Sigmoid colon (tissue), 6 donors: ENCODE measurements at regions not wholly inside any gene's neighbourhood (a gene's known extent, or its start where the extent isn't known, plus 50 kb on each side); places are given as distances from the start of the nearest gene placed in this dataset.

Experiments
- DNase-seq: peaks from one replicate; pipeline ENCODE4 v3.0.0-alpha.2; 2019
- H3K27ac ChIP-seq, 4 donors: fragments of 200-600 bp; sonication (generic); one replicate each; pipeline ENCODE4 v1.5.1; 2016 to 2019; ENCODE audit warnings: mild to moderate bottlenecking in 1 of 4
- H3K27me3 ChIP-seq, 3 donors: fragments of 200-600 bp; sonication (generic); one replicate each; pipeline ENCODE4 v1.5.1; 2019; ENCODE audit warnings: mild to moderate bottlenecking in 1 of 3
- H3K36me3 ChIP-seq, 4 donors: fragments of 200-600 bp; sonication (generic); one replicate each; pipeline ENCODE4 v1.5.1; 2016 to 2019
- H3K4me1 ChIP-seq, 4 donors: fragments of 200-600 bp; sonication (generic); one replicate each; pipeline ENCODE4 v1.5.1; 2017 to 2019
- H3K4me3 ChIP-seq, 4 donors: fragments of 200-600 bp; sonication (generic); one replicate each; pipeline ENCODE4 v1.5.1; 2017 to 2019; ENCODE audit warnings: mild to moderate bottlenecking in 2 of 4, moderate library complexity in 1 of 4
- H3K9me3 ChIP-seq, 4 donors: fragments of 200-600 bp in 3 of 4; sonication (generic) in 3 of 4; one replicate each; pipeline versions ENCODE4 v1.5.1 to v1.6.1; 2013 to 2019
- EP300 ChIP-seq, 4 donors: sonication (generic); formaldehyde crosslinking; IDR thresholded peaks; one replicate each; pipeline ENCODE4 v1.6.1; 2017; ENCODE audit warnings: antibody characterized with exemption in 4 of 4
- POLR2A ChIP-seq, 2 donors: fragments of 450-650 bp; IDR thresholded peaks; one replicate each; pipeline ENCODE4 v1.6.1; 2016; ENCODE audit warnings: antibody characterized with exemption in 2 of 2, mild to moderate bottlenecking in 2 of 2, moderate library complexity in 2 of 2
- POLR2AphosphoS5 ChIP-seq, 4 donors: sonication (generic); formaldehyde crosslinking; IDR thresholded peaks; one replicate each; pipeline ENCODE4 v1.6.1; 2017; ENCODE audit warnings: antibody characterized with exemption in 4 of 4
- WGBS, 2 donors: extraction: QIAGEN DNeasy Blood & Tissue Kit; methylation state at CpG; one replicate each; pipeline ENCODE4 v1.1.7; 2013; 5-methylcytosine and 5-hydroxymethylcytosine counted together
- intact Hi-C: fragments of 100-400 bp; cut with DNase I; formaldehyde crosslinking; loops from one replicate; pipeline ENCODE4 v1.15.1; 2023
- TF ChIP-seq, protein P1 (sequence below), 4 experiments: fragments of 450-650 bp in 3 of 4; fragments of 200-600 bp in 1 of 4; IDR thresholded peaks; one replicate each; pipeline ENCODE4 v1.5.1; 2016 to 2019; ENCODE audit warnings: antibody characterized with exemption in 4 of 4, mild to moderate bottlenecking in 3 of 4, moderate library complexity in 2 of 4
- donor health status: healthy with polysubstance abuse.
- donor health status: healthy.

- Histone ChIP-seq H3K9me3 (no peaks in the 10 kb centered on the region), H3K4me1 (peaks cover 0 to 6% (median 2%) of the 10 kb centered on the region in 4 donors), H3K36me3 (no peaks in the 10 kb centered on the region), H3K4me3 (no peak overlapping the region), H3K27me3 (no peaks in the 10 kb centered on the region), H3K27ac (no peak overlapping the region)
- intact Hi-C loops, result no loop called here
- no peak for DNase-seq
- WGBS, 2 donors, result 94 to 95% methylated on average over 1 of the region's 1 CpG
- TF ChIP-seq EP300 (IDR thresholded peaks at IDR 0.05), result no peak
- TF ChIP-seq POLR2AphosphoS5 (IDR thresholded peaks at IDR 0.05), result no peak
- TF ChIP-seq, protein P1, sequence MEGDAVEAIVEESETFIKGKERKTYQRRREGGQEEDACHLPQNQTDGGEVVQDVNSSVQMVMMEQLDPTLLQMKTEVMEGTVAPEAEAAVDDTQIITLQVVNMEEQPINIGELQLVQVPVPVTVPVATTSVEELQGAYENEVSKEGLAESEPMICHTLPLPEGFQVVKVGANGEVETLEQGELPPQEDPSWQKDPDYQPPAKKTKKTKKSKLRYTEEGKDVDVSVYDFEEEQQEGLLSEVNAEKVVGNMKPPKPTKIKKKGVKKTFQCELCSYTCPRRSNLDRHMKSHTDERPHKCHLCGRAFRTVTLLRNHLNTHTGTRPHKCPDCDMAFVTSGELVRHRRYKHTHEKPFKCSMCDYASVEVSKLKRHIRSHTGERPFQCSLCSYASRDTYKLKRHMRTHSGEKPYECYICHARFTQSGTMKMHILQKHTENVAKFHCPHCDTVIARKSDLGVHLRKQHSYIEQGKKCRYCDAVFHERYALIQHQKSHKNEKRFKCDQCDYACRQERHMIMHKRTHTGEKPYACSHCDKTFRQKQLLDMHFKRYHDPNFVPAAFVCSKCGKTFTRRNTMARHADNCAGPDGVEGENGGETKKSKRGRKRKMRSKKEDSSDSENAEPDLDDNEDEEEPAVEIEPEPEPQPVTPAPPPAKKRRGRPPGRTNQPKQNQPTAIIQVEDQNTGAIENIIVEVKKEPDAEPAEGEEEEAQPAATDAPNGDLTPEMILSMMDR (IDR thresholded peaks at IDR 0.05), result no peak
- no peak for TF ChIP-seq POLR2A (IDR thresholded peaks at IDR 0.05)
Observed at GRCh38 chr9:7341571-7341970, 458.0 kb downstream of the DMAC1 start.

GRCh38 chr9:7340451-7340850 is 459.1 kb downstream of the DMAC1 start:
- WGBS, 2 donors, result 75 to 77% methylated on average over 2 of the region's 2 CpGs
- H3K9me3 ChIP-seq, result no peaks in the 10 kb centered on the region
- no peak for DNase-seq
- peaks cover 0 to 6% (median 2%) of the 10 kb centered on the region in 4 donors for H3K4me1 ChIP-seq
- intact Hi-C loops, result no loop called here
- H3K36me3 ChIP-seq, result no peaks in the 10 kb centered on the region
- H3K27ac ChIP-seq, result no peak overlapping the region
- TF ChIP-seq EP300 (IDR thresholded peaks at IDR 0.05), result no peak
- no peak for TF ChIP-seq POLR2AphosphoS5 (IDR thresholded peaks at IDR 0.05)
- H3K4me3 ChIP-seq, result no peak overlapping the region
- no peaks in the 10 kb centered on the region for H3K27me3 ChIP-seq

- H3K27ac ChIP-seq, result no peak overlapping the region
- H3K36me3 ChIP-seq, result no peaks in the 10 kb centered on the region
- H3K4me1 ChIP-seq, result peaks cover 0 to 6% (median 2%) of the 10 kb centered on the region in 4 donors
- H3K9me3 ChIP-seq, result no peaks in the 10 kb centered on the region
- TF ChIP-seq POLR2AphosphoS5 (IDR thresholded peaks at IDR 0.05) (no peak), EP300 (IDR thresholded peaks at IDR 0.05) (no peak), POLR2A (IDR thresholded peaks at IDR 0.05) (no peak)
- TF ChIP-seq, protein P1 (IDR thresholded peaks at IDR 0.05), result no peak
- H3K27me3 ChIP-seq, result no peaks in the 10 kb centered on the region
- no peak for DNase-seq
- 84 to 87% methylated on average over 6 of the region's 6 CpGs for WGBS, 2 donors
- H3K4me3 ChIP-seq, result no peak overlapping the region
- intact Hi-C loops, result no loop called here
Observed at GRCh38 chr9:7338586-7339281, 460.8 kb downstream of the DMAC1 start.

GRCh38 chr9:7336356-7337065 is 463.1 kb downstream of the DMAC1 start:
- H3K4me3 ChIP-seq, result no peak overlapping the region
- 52 to 70% methylated on average over 2 of the region's 2 CpGs for WGBS, 2 donors
- no peaks in the 10 kb centered on the region for H3K9me3 ChIP-seq
- H3K27ac ChIP-seq, result no peak overlapping the region
- TF ChIP-seq POLR2A (IDR thresholded peaks at IDR 0.05), result no peak
- no peak for TF ChIP-seq EP300 (IDR thresholded peaks at IDR 0.05)
- TF ChIP-seq, protein P1 (IDR thresholded peaks at IDR 0.05), result no peak
- no peak for TF ChIP-seq POLR2AphosphoS5 (IDR thresholded peaks at IDR 0.05)
- no peaks in the 10 kb centered on the region for H3K27me3 ChIP-seq
- no peaks in the 10 kb centered on the region for H3K4me1 ChIP-seq
- no peaks in the 10 kb centered on the region for H3K36me3 ChIP-seq
- intact Hi-C loops, result no loop called here
- DNase-seq, result no peak

DNA sequence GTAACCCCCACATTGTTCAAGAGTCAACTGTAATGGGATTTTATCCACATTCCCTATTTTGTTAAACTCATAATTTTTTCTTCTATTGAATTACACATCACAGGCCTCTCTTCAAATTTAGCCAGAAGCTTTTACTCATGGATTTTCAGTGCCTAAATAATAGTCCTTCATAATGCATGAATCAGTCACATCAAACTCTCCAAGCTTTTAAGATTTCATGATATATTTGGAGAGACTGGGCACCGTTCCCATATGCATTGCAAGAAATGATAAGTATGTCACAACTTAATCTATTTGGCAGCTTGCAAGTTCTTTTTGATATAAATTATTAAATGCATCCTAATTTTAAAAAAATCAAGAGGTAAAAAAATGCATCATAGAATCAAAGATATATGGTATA is 465.9 kb downstream of the DMAC1 start:
- Histone ChIP-seq H3K9me3 (no peaks in the 10 kb centered on the region), H3K27me3 (no peaks in the 10 kb centered on the region), H3K27ac (no peak overlapping the region), H3K4me3 (no peak overlapping the region), H3K4me1 (no peaks in the 10 kb centered on the region), H3K36me3 (no peaks in the 10 kb centered on the region)
- 81 to 86% methylated on average over 1 of the region's 1 CpG for WGBS, 2 donors
- DNase-seq, result no peak
- TF ChIP-seq EP300 (IDR thresholded peaks at IDR 0.05) (no peak), POLR2AphosphoS5 (IDR thresholded peaks at IDR 0.05) (no peak), POLR2A (IDR thresholded peaks at IDR 0.05) (no peak)
- TF ChIP-seq, protein P1 (IDR thresholded peaks at IDR 0.05), result no peak
- intact Hi-C loops, result no loop called here
